ENCODE measurements at regions not wholly inside any gene's neighbourhood (a gene's known extent, or its start where the extent isn't known, plus 50 kb on each side); places are given as distances from the start of the nearest gene placed in this dataset.
"Not testable (repeated sequence)": the region's sequence is repeated elsewhere in the genome, so short reads cannot be mapped to it uniquely, and the experiment has no call there.

- H3K36me3 ChIP-seq = no peaks in the 10 kb centered on the region
- no peaks in the 10 kb centered on the region for H3K9me3 ChIP-seq
- H3K27me3 ChIP-seq = no peaks in the 10 kb centered on the region
- H3K4me3 ChIP-seq = no peak overlapping the region
- DNase-seq = no peak
Observed at GRCh38 chr18:53887447-53887846, 337.0 kb downstream of the MBD2 start.

GRCh38 chr18:53886058-53886457 lies 338.4 kb downstream of the MBD2 start:
- H3K4me3 ChIP-seq = no peak overlapping the region
- no peaks in the 10 kb centered on the region for H3K27me3 ChIP-seq
- no peaks in the 10 kb centered on the region for H3K36me3 ChIP-seq
- no peaks in the 10 kb centered on the region for H3K9me3 ChIP-seq
- DNase-seq = no peak

- Histone ChIP-seq H3K9me3 (no peaks in the 10 kb centered on the region), H3K4me3 (no peak overlapping the region), H3K36me3 (no peaks in the 10 kb centered on the region), H3K27me3 (no peaks in the 10 kb centered on the region)
- no peak for DNase-seq
Observed at GRCh38 chr18:53883771-53884170, 340.7 kb downstream of the MBD2 start.

GRCh38 chr18:53874103-53874502 lies 350.4 kb downstream of the MBD2 start:
- Histone ChIP-seq H3K9me3 (no peaks in the 10 kb centered on the region), H3K36me3 (no peaks in the 10 kb centered on the region), H3K27me3 (no peaks in the 10 kb centered on the region), H3K4me3 (no peak overlapping the region)
- DNase-seq = no peak

GRCh38 chr18:53864770-53865169 lies 359.7 kb downstream of the MBD2 start:
- no peak for DNase-seq

GRCh38 chr18:53862921-53863320 lies 361.5 kb downstream of the MBD2 start:
- no peaks in the 10 kb centered on the region for H3K36me3 ChIP-seq

More at GRCh38 chr18:53864770-53865169, 359.7 kb downstream of the MBD2 start:
- Histone ChIP-seq H3K4me3 (no peak overlapping the region), H3K9me3 (no peaks in the 10 kb centered on the region), H3K36me3 (no peaks in the 10 kb centered on the region), H3K27me3 (no peaks in the 10 kb centered on the region)

GRCh38 chr18:53861185-53861584 lies 363.3 kb downstream of the MBD2 start:
- no peaks in the 10 kb centered on the region for H3K36me3 ChIP-seq
- H3K4me3 ChIP-seq = no peak overlapping the region
- H3K27me3 ChIP-seq = no peaks in the 10 kb centered on the region
- no peak for DNase-seq
- H3K9me3 ChIP-seq = no peaks in the 10 kb centered on the region

More at GRCh38 chr18:53862921-53863320, 361.5 kb downstream of the MBD2 start:
- H3K4me3 ChIP-seq = no peak overlapping the region
- no peaks in the 10 kb centered on the region for H3K9me3 ChIP-seq
- no peak for DNase-seq
- no peaks in the 10 kb centered on the region for H3K27me3 ChIP-seq

GRCh38 chr18:53859764-53860163 lies 364.7 kb downstream of the MBD2 start:
- H3K27me3 ChIP-seq = no peaks in the 10 kb centered on the region
- H3K36me3 ChIP-seq = no peaks in the 10 kb centered on the region
- no peaks in the 10 kb centered on the region for H3K9me3 ChIP-seq
- no peak for DNase-seq
- no peak overlapping the region for H3K4me3 ChIP-seq

GRCh38 chr18:53850902-53851301 lies 373.6 kb downstream of the MBD2 start:
- H3K4me3 ChIP-seq = no peak overlapping the region
- no peak for DNase-seq
- H3K36me3 ChIP-seq = no peaks in the 10 kb centered on the region
- no peaks in the 10 kb centered on the region for H3K27me3 ChIP-seq
- H3K9me3 ChIP-seq = no peaks in the 10 kb centered on the region

- no peak for DNase-seq
- Histone ChIP-seq H3K4me3 (no peak overlapping the region), H3K36me3 (no peaks in the 10 kb centered on the region), H3K9me3 (no peaks in the 10 kb centered on the region), H3K27me3 (no peaks in the 10 kb centered on the region)
Observed at GRCh38 chr18:53843763-53844162, 380.7 kb downstream of the MBD2 start.

GRCh38 chr18:53843113-53843760 lies 381.2 kb downstream of the MBD2 start:
- no peaks in the 10 kb centered on the region for H3K9me3 ChIP-seq
- no peaks in the 10 kb centered on the region for H3K27me3 ChIP-seq
- no peak for DNase-seq
- no peak overlapping the region for H3K4me3 ChIP-seq
- no peaks in the 10 kb centered on the region for H3K36me3 ChIP-seq

- no peak for DNase-seq
- Histone ChIP-seq H3K36me3 (no peaks in the 10 kb centered on the region), H3K4me3 (no peak overlapping the region), H3K9me3 (no peaks in the 10 kb centered on the region), H3K27me3 (no peaks in the 10 kb centered on the region)
Observed at GRCh38 chr18:53838746-53839145, 385.7 kb downstream of the MBD2 start.

GRCh38 chr18:53821141-53821540 lies 403.3 kb downstream of the MBD2 start:
- H3K4me3 ChIP-seq, DNase-seq, H3K9me3 ChIP-seq, H3K36me3 ChIP-seq, H3K27me3 ChIP-seq: not testable (repeated sequence)

GRCh38 chr18:53819671-53820070 lies 404.8 kb downstream of the MBD2 start:
- H3K36me3 ChIP-seq = no peaks in the 10 kb centered on the region
- H3K4me3 ChIP-seq = no peak overlapping the region
- DNase-seq = no peak
- no peaks in the 10 kb centered on the region for H3K27me3 ChIP-seq
- no peaks in the 10 kb centered on the region for H3K9me3 ChIP-seq

GRCh38 chr18:53819174-53819573 lies 405.3 kb downstream of the MBD2 start:
- Histone ChIP-seq H3K27me3 (peaks cover 2% of the 10 kb centered on the region; the same call in 1 of the 2 replicates), H3K36me3 (no peaks in the 10 kb centered on the region), H3K4me3 (no peak overlapping the region), H3K9me3 (no peaks in the 10 kb centered on the region)
- DNase-seq = no peak

- Histone ChIP-seq H3K36me3 (no peaks in the 10 kb centered on the region), H3K9me3 (no peaks in the 10 kb centered on the region), H3K4me3 (no peak overlapping the region), H3K27me3 (peaks cover 5% of the 10 kb centered on the region; the same call in 1 of the 2 replicates)
- no peak for DNase-seq
Observed at GRCh38 chr18:53817976-53818950, 406.2 kb downstream of the MBD2 start.

- Histone ChIP-seq H3K9me3 (peaks cover 13% of the 10 kb centered on the region), H3K36me3 (no peaks in the 10 kb centered on the region), H3K27me3 (no peaks in the 10 kb centered on the region), H3K4me3 (no peak overlapping the region)
- DNase-seq = no peak
Observed at GRCh38 chr18:53800171-53800570, 424.3 kb downstream of the MBD2 start.

- Histone ChIP-seq H3K36me3 (no peaks in the 10 kb centered on the region), H3K4me3 (no peak overlapping the region), H3K9me3 (peaks cover 16% of the 10 kb centered on the region), H3K27me3 (no peaks in the 10 kb centered on the region)
- no peak for DNase-seq
Observed at GRCh38 chr18:53799134-53799533, 425.3 kb downstream of the MBD2 start.
